NCI-H526 treated with DMSO at 0.1 percent for 48 hours (cell line): ENCODE measurements at regions not wholly inside any gene's neighbourhood (a gene's known extent, or its start where the extent isn't known, plus 50 kb on each side); places are given as distances from the start of the nearest gene placed in this dataset.

Source experiments
- DNase-seq: peaks from one replicate; lab custom pipeline; 2025; lab: John Stamatoyannopoulos, UW

DNA sequence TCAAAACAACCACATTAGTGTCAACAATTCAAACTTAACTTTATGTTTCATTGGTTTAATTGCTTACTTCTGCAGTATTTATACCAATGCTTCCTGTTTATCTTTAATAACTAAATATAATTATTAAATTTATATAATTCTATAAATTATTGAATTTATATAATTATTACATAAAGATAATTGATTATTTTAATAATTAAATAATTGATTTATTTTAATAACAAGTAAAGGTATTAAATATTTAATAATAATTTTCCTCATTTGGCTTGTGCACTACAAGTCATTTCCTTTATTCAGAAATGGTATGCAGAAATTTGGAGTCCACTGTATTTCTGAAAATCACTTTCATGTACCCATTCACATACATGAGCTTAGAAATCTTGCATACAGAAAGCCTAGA is 156.2 kb upstream of the NSMCE3 start:
- DNase-seq: no peak

- DNase-seq: no peak
These were observed 154.5 kb upstream of the NSMCE3 start for GRCh38 chr15:29424118-29424517.

DNA sequence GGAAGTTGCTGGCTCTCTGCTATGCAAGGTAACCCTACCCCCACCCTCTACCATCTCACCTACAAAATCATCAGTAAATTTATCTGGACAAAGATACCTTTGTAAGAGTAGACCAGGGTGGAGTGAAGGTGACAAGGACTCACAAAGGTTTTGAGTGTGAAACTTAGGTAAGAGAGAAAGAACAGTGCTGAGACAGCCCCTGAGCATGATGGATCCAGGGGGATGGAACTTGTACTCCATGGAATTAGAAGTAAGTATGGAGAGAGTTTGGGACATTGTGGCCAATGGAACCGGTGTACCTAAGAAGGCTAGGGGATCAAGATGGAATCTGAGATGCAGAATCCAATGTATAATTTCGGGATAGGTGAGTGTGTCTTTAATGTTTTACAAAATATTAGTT is 153.0 kb upstream of the NSMCE3 start:
- DNase-seq: no peak

GRCh38 chr15:29420188-29420587 is 150.6 kb upstream of the NSMCE3 start:
- no peak for DNase-seq

GRCh38 chr15:29418931-29419330 is 149.3 kb upstream of the NSMCE3 start:
- no peak for DNase-seq

GRCh38 chr15:29418178-29418577 is 148.6 kb upstream of the NSMCE3 start:
- no peak for DNase-seq

DNA sequence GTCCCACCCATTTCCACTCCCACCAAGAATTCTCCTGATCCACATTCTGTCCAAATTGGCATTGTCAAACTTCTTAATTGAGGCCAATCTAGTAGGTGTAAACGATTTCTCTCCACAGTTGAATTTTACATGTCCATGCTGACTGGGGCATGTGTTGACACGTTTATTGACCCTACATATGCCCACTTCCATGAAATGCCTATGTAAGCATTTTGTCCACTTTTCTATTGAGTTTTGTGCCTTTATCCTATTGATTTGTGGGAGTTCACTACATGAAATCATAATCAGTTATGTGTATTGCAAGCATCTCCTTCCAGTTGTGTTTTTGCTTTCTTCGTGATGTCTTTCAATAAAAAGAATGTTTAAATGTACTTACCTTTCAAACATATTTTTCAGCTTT is 141.7 kb upstream of the NSMCE3 start:
- no peak for DNase-seq

- DNase-seq: no peak
These were observed 140.7 kb upstream of the NSMCE3 start for GRCh38 chr15:29410338-29410737.

GRCh38 chr15:29409890-29410289 is 140.3 kb upstream of the NSMCE3 start:
- no peak for DNase-seq

DNA sequence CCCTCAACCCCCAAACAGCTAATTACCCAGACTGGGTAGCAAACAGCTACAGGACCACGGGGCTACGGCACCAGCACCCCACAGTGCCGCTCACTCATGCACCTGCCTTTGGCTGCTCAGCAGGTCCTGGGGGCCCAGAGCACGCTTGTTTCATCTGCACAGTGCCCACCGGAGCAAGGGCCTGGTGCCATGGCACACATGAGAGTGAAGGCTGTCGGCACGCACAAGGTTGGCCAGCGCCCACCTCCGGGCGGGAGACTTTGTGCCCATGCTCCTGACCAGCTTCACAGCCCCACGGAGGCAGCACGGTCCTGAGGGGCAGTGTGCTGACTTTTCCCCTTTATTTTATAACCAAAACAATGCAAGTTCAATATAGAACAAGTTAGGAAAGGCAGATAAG is 135.9 kb upstream of the NSMCE3 start:
- no peak for DNase-seq

DNA sequence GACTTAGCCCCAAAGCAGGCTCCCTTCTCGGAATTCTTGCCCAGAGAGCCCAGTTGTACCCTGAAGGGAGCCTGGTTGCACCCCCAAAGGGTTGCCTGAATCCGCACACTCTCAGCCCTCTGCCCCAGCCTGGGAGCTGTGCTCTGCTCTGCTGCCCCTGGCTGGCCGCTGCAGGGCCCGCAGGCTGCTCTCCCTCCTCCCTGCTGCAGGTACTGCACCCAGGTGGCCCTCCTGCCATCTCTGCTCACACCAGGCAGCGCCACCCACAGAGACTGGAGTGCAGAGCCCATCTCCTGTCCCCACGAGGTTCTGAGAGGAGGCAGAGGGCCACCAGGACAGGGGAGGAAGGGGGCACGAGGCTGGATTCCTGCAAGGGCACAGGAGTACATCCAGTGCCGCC is 134.2 kb upstream of the NSMCE3 start:
- DNase-seq: peak; percentile 68

DNA sequence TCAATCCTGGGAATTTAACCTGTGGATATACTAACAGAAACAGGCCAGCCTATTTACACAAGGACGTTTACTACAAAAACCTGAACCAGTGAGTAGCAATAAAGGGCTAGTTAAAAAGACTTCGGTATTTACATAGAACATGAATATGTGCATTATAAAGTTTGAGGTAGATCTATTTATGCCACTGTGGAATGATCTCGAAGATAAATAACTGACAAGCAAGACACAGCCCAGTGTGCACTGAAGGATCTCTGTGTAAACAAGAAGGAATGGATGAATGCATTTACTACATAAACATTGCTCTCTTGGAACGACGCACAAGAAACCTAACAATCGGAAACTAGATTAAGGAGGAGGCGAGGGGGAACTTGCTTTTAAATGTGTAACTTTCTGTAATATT is 132.0 kb upstream of the NSMCE3 start:
- peak; percentile 41 for DNase-seq

GRCh38 chr15:29400701-29401100 is 131.1 kb upstream of the NSMCE3 start:
- DNase-seq: no peak

- DNase-seq: no peak
These were observed 129.3 kb upstream of the NSMCE3 start for GRCh38 chr15:29398907-29399306.

GRCh38 chr15:29396176-29396811 is 126.7 kb upstream of the NSMCE3 start:
- no peak for DNase-seq

GRCh38 chr15:29393443-29393842 is 123.8 kb upstream of the NSMCE3 start:
- DNase-seq: no peak

DNA sequence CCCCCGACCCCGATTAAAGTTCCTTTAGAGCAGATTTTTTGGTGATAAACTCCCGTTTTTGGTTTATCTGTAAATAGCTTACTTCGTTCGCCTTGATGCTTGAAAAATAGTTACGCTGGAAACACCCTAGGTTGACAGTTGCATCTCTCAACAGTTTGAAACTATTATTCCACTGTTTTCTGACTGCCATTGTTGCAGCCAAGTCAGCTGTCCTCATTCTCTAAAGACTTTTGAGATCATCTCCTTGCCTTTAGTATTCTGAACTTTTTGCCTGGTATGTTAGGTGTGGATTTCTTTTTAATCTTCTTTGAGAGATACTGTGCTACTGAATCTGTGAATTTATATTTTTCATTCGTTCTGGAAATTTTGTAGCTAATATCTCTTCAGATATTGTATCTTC is 122.7 kb upstream of the NSMCE3 start:
- DNase-seq: no peak

DNA sequence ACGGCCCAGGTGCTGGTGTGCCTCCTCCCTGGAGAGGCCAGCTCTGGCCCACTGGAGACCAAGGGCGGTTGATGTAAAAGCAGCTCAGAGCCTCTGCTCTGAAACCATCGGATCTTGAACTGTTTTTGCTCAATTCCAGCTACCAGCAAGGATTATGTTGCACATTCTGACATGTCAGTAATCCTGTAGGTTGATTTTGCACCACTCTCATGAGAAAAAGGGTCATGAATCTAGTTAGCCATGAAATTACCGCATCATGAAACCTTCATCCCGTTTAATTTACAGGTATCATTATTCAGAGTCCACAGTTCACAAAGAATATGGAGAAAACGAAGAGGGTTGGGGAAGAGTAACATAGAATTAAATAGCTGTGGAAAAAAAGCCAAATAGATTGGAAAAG is 120.4 kb upstream of the NSMCE3 start:
- no peak for DNase-seq

DNA sequence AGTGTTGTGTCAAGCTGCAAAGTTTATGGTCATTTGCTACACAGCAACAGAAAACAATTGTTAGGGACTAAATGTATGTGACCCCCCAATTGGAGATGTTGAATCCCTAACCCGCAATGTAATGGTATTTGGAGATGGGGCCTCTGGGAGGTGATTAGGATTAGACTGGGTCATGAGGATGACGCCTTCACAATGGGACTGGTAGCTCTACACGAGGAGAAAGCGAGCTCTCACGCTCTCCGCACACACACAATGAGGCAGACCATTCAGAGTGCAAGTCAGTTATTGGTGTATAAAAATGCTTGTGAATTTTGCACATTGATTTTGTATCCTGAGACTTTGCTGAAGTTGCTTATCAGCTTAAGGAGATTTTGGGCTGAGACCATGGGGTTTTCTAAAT is 116.9 kb upstream of the NSMCE3 start:
- no peak for DNase-seq

DNA sequence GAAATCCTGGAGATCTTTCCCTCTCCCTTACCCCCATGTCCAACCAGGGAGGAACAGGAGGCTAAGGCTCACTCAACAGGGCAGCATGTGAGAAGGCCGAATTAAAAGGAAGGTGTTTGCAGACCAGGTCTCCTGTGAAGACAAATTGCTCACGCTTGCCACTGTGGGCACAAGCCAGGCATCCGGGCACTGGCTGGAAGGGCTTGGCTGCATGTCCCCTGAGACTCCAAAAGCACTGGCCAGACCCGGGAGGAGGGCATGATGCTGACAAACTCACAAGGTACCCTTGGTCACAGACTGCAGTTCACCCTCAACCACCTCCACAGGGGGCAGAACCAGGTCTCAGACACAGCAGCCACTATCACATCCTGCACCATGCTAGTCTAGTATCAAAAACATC is 113.7 kb upstream of the NSMCE3 start:
- DNase-seq: no peak

- DNase-seq: no peak
These were observed 113.2 kb upstream of the NSMCE3 start for GRCh38 chr15:29382862-29383261.

- DNase-seq: no peak
These were observed 110.8 kb upstream of the NSMCE3 start for GRCh38 chr15:29380466-29380865.

DNA sequence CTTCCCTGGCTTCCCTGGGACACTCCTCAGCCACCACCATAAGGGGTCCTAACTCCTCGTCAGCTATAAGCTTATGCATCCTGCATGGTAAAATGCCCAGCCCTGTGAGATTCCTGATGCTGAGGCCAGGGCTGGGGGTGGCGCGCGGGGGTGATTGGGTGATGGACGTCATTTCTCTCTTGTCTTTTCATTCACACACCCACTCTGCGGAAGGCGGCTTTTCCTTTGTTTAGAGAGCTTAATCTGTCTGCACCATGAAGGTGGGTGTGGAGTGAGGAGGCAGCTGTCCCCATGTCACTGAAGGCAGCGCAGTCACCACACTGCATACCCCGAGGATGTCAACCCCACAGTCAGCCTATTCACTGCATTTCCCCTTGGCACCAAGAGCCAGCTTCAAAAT is 110.0 kb upstream of the NSMCE3 start:
- no peak for DNase-seq

- no peak for DNase-seq
These were observed 107.5 kb upstream of the NSMCE3 start for GRCh38 chr15:29377161-29377560.

- DNase-seq: no peak
These were observed 107.0 kb upstream of the NSMCE3 start for GRCh38 chr15:29376590-29376989.
